ENCODE measurements at regions not wholly inside any gene's neighbourhood (a gene's known extent, or its start where the extent isn't known, plus 50 kb on each side); places are given as distances from the start of the nearest gene placed in this dataset.

- in situ Hi-C loops (cut with HindIII; ENCODE audit: low sequenced_read_pairs) = no loop called here
- H3K4me3 ChIP-seq (ENCODE audit: low read depth, low read length) = no peak overlapping the region
- no peak for TF ChIP-seq CTCF (IDR thresholded peaks at IDR 0.05; ENCODE audit: low read depth, low read length)
- DNase-seq (ENCODE audit: low read depth, low spot score) = no peak
Measured at GRCh38 chrX:68990948-68991347, 162.1 kb downstream of the EFNB1 start.

GRCh38 chrX:68989865-68990606, 161.2 kb downstream of the EFNB1 start:
- in situ Hi-C loops (cut with HindIII; ENCODE audit: low sequenced_read_pairs) = no loop called here
- no peak for TF ChIP-seq CTCF (IDR thresholded peaks at IDR 0.05; ENCODE audit: low read depth, low read length)
- peak; percentile 85 for DNase-seq (ENCODE audit: low read depth, low spot score)
- H3K4me3 ChIP-seq (ENCODE audit: low read depth, low read length) = no peak overlapping the region

- no peak overlapping the region for H3K4me3 ChIP-seq (ENCODE audit: low read depth, low read length)
- in situ Hi-C loops (cut with HindIII; ENCODE audit: low sequenced_read_pairs) = no loop called here
- DNase-seq (ENCODE audit: low read depth, low spot score) = no peak
- TF ChIP-seq CTCF (IDR thresholded peaks at IDR 0.05; ENCODE audit: low read depth, low read length) = no peak
Measured at GRCh38 chrX:68989456-68989855, 160.6 kb downstream of the EFNB1 start.

- no peak for TF ChIP-seq CTCF (IDR thresholded peaks at IDR 0.05; ENCODE audit: low read depth, low read length)
Measured at GRCh38 chrX:68988865-68989264, 160.0 kb downstream of the EFNB1 start.

GRCh38 chrX:68985135-68985755, 156.4 kb downstream of the EFNB1 start:
- in situ Hi-C loops (cut with HindIII; ENCODE audit: low sequenced_read_pairs) = no loop called here
- no peak overlapping the region for H3K4me3 ChIP-seq (ENCODE audit: low read depth, low read length)
- no peak for TF ChIP-seq CTCF (IDR thresholded peaks at IDR 0.05; ENCODE audit: low read depth, low read length)
- DNase-seq (ENCODE audit: low read depth, low spot score) = no peak

More at GRCh38 chrX:68988865-68989264, 160.0 kb downstream of the EFNB1 start:
- H3K4me3 ChIP-seq (ENCODE audit: low read depth, low read length) = no peak overlapping the region
- no peak for DNase-seq (ENCODE audit: low read depth, low spot score)
- in situ Hi-C loops (cut with HindIII; ENCODE audit: low sequenced_read_pairs) = no loop called here

- TF ChIP-seq CTCF (IDR thresholded peaks at IDR 0.05; ENCODE audit: low read depth, low read length) = no peak
- in situ Hi-C loops (cut with HindIII; ENCODE audit: low sequenced_read_pairs) = no loop called here
- DNase-seq (ENCODE audit: low read depth, low spot score) = no peak
- no peak overlapping the region for H3K4me3 ChIP-seq (ENCODE audit: low read depth, low read length)
Measured at GRCh38 chrX:68983004-68983857, 154.4 kb downstream of the EFNB1 start.

All from astrocyte of the spinal cord (primary cell).